Activated T-cell treated with anti-CD3 and anti-CD28 coated beads, Interleukin-2, amount 50 U/mL, for 4 hours (primary cell): ENCODE measurements at regions not wholly inside any gene's neighbourhood (a gene's known extent, or its start where the extent isn't known, plus 50 kb on each side); places are given as distances from the start of the nearest gene placed in this dataset.

ENCODE experiments used
- ATAC-seq, 2 donors: fragments of 200-7000 bp; cut with Tn5 transposase; one replicate each; pipeline ENCODE4 v1.10.0; 2021
- DNase-seq: peaks from one replicate; pipeline ENCODE4 v3.0.0-alpha.2; 2020
- H3K27me3 Mint-ChIP-seq: one replicate; pipeline ENCODE4 v1.8.0; 2021; ENCODE audit warnings: low read depth, mixed read lengths
- H3K36me3 Mint-ChIP-seq: one replicate; pipeline ENCODE4 v1.8.0; 2022; ENCODE audit warnings: mixed read lengths; ENCODE audit not compliant: insufficient read depth
- H3K4me1 Mint-ChIP-seq: one replicate; pipeline ENCODE4 v1.8.0; 2021; ENCODE audit warnings: low read depth, mixed read lengths
- H3K4me3 Mint-ChIP-seq: one replicate; pipeline ENCODE4 v1.8.0; 2021; ENCODE audit warnings: mild to moderate bottlenecking, moderate library complexity, mixed read lengths
- H3K9me3 Mint-ChIP-seq: one replicate; pipeline ENCODE4 v1.8.0; 2021; ENCODE audit warnings: mixed read lengths

DNA sequence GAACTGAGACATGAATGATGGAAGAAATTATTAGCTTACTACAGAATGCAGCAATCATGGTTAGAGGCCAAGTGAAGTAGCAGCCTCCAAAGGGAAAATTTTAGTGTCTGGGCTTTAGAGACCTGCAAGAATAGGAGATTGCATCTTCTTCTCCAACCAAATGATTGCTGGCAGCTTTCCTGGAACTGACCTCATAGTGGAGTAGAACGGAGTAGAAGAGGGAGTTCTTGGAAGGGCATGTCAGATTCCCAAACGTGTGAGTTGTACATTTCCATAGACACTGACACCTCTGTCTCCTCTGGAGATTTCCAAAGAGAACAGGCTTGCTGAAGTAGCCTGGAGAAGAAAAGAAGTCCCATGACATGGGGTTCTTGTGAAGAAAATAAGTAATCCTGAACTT is 169.8 kb upstream of the ERBB4 start:
- Mint-ChIP-seq H3K27me3 (no peaks in the 10 kb centered on the region), H3K4me1 (no peaks in the 10 kb centered on the region), H3K4me3 (no peak overlapping the region), H3K36me3 (no peaks in the 10 kb centered on the region), H3K9me3 (peaks cover 5% of the 10 kb centered on the region)
- ATAC-seq (no peak), DNase-seq (no peak)

DNA sequence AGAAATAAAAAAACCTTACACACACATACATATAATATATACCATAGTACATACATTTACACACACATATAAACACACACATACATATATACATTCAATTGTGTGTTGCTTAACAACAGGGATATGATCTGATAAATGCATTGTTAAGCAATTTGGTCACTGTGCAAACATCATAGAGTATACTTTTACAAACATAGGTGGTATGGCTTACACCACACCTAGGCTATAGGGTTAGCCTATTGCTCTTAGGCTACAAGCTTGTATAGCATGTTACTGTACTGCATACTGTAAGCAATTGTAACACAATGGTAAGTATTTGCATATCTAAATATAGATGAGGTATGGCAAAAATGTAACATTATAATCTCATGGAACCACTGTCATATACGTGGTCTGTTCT is 156.8 kb upstream of the ERBB4 start:
- H3K36me3 Mint-ChIP-seq = no peaks in the 10 kb centered on the region
- H3K4me1 Mint-ChIP-seq = no peaks in the 10 kb centered on the region
- no peak for ATAC-seq
- H3K4me3 Mint-ChIP-seq = no peak overlapping the region
- no peaks in the 10 kb centered on the region for H3K27me3 Mint-ChIP-seq
- no peak for DNase-seq
- H3K9me3 Mint-ChIP-seq = no peaks in the 10 kb centered on the region

DNA sequence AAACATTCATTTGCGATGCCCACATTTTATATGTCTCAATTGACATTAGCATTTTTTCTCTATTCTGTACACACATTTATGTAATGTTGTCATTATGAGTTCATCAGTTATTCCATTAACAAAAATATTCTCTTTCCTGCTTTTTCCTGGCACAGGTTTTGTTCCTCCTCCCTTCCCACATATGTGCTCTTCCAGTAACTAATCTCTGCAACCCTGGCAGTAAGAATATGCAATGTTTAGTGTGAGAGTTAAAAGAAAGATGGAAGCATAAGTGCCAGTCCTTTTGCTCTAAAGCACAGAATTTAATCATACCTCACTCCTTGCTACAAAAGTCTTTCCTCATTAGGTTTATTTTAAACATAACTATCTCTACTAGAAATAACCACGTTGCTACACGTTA is 155.8 kb upstream of the ERBB4 start:
- ATAC-seq (no peak), DNase-seq (no peak)
- Mint-ChIP-seq H3K36me3 (no peaks in the 10 kb centered on the region), H3K9me3 (no peaks in the 10 kb centered on the region), H3K4me3 (no peak overlapping the region), H3K27me3 (no peaks in the 10 kb centered on the region), H3K4me1 (no peaks in the 10 kb centered on the region)

DNA sequence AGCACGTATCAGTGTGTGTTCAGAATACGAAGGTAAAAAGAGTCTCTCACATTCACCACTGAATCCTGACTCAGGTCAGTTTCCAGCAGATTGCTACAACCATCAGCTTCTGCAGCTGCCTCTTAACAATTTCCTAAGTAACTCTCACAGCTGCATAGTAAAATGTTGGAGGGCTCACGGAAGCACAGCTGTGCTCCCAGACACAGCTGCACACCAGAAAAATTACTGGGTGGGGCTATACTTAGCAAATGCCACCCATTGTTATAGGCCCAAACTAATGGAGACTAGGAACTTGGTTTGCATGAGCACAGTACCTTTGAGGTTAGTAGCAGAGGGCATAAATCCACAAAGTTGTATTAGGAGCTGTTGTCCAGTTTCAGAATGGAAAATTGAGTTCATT is 153.9 kb upstream of the ERBB4 start:
- Mint-ChIP-seq H3K9me3 (no peaks in the 10 kb centered on the region), H3K4me3 (no peak overlapping the region), H3K4me1 (no peaks in the 10 kb centered on the region), H3K36me3 (no peaks in the 10 kb centered on the region), H3K27me3 (no peaks in the 10 kb centered on the region)
- ATAC-seq (no peak), DNase-seq (no peak)

DNA sequence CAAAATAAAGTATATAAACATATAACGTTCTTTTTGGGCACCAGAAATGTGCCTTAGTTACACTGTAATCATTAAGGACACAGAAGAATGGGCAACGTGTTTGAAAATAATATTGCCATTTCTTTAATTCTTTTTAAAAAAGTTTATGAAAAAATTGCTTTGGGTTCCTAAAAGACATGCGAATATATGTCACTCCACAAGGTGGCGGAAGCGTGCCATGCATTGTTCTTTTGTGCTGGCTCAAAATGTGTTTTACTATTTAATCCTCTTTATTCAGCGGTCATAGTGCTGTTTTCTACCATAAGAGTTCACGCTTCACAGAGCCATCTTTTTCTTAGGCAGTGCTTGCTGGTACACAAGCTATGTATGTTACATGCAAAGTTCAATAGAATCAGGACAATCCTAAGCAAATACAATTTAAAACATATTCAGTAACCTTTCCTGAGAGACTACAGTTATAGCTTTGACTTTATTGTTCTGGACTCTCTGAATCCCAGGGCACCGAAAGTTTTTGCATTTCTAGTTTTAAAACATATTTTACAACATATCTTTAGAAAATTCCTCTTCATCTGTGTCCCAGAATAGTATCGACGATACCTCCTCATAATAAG is 147.8 kb upstream of the ERBB4 start:
- ATAC-seq = no peak
- Mint-ChIP-seq H3K9me3 (no peaks in the 10 kb centered on the region), H3K36me3 (no peaks in the 10 kb centered on the region), H3K27me3 (no peaks in the 10 kb centered on the region), H3K4me1 (no peaks in the 10 kb centered on the region), H3K4me3 (no peak overlapping the region)
- peak; percentile 37 for DNase-seq

DNA sequence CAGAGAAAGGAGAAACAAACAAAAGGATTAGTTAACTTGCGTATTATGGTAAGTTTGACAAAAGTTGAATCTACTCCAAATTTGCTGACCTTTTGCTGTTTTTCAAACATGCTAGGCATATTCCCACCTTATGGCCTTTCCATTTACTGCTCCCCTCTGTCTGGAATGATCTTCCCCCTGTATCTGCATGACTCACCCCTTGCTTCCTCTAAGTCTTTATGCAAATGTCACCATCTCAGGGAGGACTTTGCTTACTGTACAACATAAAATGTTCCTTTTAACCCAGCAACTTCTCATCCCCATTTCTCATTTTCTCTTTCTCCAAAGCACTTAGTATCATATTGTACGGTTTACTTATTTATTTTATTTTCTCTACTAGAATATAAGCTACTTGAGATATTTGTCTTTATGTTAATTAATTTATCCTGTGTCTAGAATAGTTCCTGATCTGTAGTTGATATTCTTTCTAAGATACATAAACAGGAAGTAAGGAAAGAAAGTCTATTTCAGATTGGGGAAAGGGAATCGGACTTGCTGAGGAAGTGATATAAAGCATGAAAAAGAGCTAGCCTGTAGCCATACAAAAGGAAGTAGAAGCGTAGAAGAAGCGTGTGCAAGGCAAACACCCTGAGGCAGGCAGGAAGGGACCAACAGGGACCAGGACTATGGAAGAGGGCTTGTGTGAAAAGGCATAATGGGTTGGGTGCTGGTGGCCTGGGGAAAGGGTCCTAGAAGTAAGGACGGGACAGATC is 144.9 kb upstream of the ERBB4 start:
- H3K4me3 Mint-ChIP-seq = no peak overlapping the region
- H3K36me3 Mint-ChIP-seq = no peaks in the 10 kb centered on the region
- H3K27me3 Mint-ChIP-seq = peaks cover 2% of the 10 kb centered on the region
- ATAC-seq = no peak
- no peak for DNase-seq
- H3K4me1 Mint-ChIP-seq = no peaks in the 10 kb centered on the region
- no peaks in the 10 kb centered on the region for H3K9me3 Mint-ChIP-seq

DNA sequence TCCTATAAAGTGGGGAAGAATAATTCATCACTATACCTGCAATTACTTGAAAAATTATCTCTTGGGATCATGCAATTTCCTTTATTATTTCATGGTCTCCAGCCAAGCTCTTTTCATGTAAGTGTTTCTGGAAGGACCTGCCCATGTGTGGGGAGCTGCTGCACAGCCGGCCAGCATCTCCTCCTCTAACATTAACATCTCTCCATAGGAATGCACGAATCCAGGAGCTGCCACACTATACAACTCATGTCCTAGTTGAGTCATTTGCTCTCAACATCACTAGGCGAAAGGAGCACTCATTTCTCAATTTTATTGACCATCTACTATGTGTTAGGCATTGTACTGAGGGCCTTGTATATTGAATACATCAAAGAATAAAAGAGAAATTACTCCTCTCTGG is 144.3 kb upstream of the ERBB4 start:
- Mint-ChIP-seq H3K4me1 (no peaks in the 10 kb centered on the region), H3K4me3 (no peak overlapping the region), H3K9me3 (no peaks in the 10 kb centered on the region), H3K36me3 (no peaks in the 10 kb centered on the region), H3K27me3 (peaks cover 2% of the 10 kb centered on the region)
- DNase-seq (no peak), ATAC-seq (no peak)

DNA sequence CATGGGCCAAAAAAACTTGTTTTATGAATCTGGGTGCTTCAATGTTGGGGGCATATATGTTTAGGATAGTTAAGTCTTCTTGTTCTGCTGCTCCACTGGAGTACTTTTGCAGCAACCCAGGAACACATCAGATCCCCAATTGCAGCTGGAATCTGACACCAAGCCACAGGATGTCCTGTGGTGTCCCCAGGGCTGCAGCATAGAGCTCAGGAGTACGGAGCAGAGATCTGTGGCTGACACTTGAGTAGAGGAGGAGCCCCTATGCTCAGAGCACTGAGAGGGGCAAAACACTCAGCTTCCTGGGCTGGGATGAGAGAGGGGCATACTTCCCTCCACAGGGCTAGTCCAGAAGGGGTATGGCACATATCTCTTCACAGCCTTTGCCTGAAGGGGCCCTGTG is 138.9 kb upstream of the ERBB4 start:
- Mint-ChIP-seq H3K9me3 (no peaks in the 10 kb centered on the region), H3K36me3 (no peaks in the 10 kb centered on the region), H3K4me3 (no peak overlapping the region), H3K4me1 (no peaks in the 10 kb centered on the region), H3K27me3 (peaks cover 2% of the 10 kb centered on the region)
- DNase-seq (no peak), ATAC-seq (no peak)

DNA sequence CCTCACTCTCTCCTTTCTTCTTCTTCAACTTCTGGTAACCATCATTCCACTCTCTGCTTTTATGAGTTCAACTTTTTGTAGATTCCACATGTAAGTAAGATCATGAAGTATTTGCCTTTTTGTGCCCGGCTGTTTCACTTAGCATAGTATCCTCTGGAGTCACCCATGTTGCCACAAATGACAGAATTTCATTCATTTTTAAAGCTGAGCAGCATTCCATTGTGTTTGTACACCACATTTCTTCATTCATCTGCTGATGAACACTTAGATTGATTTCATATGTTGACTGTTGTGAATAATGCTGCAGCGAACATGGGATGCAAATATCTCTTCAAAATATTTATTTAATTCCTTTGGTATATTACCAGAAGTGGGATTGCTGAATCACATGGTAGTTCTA is 133.6 kb upstream of the ERBB4 start:
- Mint-ChIP-seq H3K36me3 (no peaks in the 10 kb centered on the region), H3K4me1 (no peaks in the 10 kb centered on the region), H3K27me3 (no peaks in the 10 kb centered on the region), H3K4me3 (no peak overlapping the region), H3K9me3 (no peaks in the 10 kb centered on the region)
- ATAC-seq (no peak), DNase-seq (no peak)

DNA sequence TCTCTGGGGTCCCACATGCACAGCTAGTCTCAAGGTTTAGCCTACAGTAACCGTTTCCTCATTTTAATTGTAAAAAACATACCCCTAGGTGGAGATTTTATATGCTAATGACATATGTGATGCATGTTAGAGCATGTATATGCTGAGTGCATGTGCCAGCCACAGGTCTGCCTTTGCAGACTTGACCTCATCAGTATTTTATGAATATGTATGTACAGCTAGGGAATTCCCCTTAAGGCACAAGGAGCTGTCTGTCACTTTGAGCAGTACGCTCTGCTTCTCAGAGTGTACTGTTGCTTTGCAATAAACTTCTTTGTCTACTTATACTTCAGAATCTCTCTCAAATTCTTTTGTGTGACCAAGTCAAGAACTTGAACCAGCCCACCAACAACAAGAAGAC is 131.2 kb upstream of the ERBB4 start:
- DNase-seq = no peak
- H3K9me3 Mint-ChIP-seq = no peaks in the 10 kb centered on the region
- H3K4me3 Mint-ChIP-seq = no peak overlapping the region
- no peaks in the 10 kb centered on the region for H3K27me3 Mint-ChIP-seq
- no peaks in the 10 kb centered on the region for H3K36me3 Mint-ChIP-seq
- H3K4me1 Mint-ChIP-seq = no peaks in the 10 kb centered on the region
- ATAC-seq = no peak

DNA sequence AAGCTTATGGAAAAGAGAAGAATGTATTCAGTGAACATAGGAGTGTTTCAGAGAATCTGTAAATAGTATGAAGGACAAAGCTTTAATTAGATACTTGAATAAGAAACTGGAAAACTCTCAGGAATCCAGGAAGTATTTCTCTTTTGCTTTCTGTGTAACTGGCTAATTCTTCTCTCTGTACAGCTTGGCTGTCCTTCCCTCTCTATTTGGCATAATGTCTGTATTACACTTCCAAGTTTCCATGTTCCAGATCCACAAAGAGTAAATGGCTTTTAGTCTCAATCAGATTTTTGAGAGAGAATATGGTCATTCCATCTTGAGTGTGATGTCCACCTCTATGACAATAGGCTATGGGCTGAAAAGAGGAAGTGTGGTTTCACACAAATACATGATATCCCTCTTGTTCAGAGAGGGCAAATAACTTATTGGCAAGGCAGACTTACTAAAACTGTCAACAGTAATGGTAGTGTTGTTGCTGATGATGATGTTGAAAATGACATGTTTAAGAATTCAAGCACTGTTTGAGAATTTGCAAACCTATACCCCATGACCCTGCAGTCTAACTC is 129.2 kb upstream of the ERBB4 start:
- Mint-ChIP-seq H3K4me3 (no peak overlapping the region), H3K27me3 (no peaks in the 10 kb centered on the region), H3K9me3 (no peaks in the 10 kb centered on the region), H3K36me3 (no peaks in the 10 kb centered on the region), H3K4me1 (no peaks in the 10 kb centered on the region)
- ATAC-seq = no peak
- no peak for DNase-seq

DNA sequence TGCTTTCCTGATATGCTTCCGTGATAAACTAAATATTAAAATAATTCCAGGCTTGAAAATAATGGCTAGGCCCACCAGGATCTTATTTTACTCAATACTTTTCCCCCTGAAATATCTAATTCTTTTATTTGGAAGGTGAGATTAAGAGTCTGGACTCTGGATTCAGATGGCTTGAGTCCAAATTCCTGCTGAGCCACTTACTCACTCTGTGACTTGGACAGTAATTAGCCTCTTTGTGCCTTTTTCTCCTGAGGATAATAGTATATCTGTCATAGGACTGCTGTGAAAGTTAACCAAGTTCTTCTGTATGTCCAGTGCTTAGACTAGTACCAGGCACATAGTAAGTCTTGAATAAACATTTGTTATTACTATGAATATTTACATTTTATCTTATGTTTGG is 127.3 kb upstream of the ERBB4 start:
- H3K4me3 Mint-ChIP-seq = no peak overlapping the region
- no peaks in the 10 kb centered on the region for H3K4me1 Mint-ChIP-seq
- H3K9me3 Mint-ChIP-seq = no peaks in the 10 kb centered on the region
- H3K36me3 Mint-ChIP-seq = no peaks in the 10 kb centered on the region
- DNase-seq (no peak), ATAC-seq (no peak)
- no peaks in the 10 kb centered on the region for H3K27me3 Mint-ChIP-seq

DNA sequence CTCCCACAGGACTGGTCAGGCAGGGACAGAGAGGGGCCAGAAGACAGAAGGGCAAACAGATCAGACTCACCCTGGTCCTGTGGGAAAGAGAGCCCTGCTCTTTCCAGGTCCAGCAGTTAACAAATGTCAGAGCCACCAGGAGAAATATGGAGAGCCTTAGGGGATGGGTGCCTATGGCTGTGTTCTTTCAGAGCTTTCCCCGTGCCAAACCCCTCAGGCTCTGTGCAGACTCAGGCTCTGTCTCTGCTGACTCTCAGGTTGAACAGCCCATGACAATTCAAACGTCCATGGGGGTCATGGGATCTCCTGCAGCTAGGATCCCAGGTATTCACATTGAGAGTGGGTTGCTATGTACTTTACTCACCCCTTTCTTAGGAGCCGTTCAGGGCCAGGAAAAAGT is 120.8 kb upstream of the ERBB4 start:
- Mint-ChIP-seq H3K4me1 (no peaks in the 10 kb centered on the region), H3K9me3 (peaks cover 9% of the 10 kb centered on the region), H3K27me3 (no peaks in the 10 kb centered on the region), H3K4me3 (no peak overlapping the region), H3K36me3 (no peaks in the 10 kb centered on the region)
- ATAC-seq (no peak), DNase-seq (no peak)

DNA sequence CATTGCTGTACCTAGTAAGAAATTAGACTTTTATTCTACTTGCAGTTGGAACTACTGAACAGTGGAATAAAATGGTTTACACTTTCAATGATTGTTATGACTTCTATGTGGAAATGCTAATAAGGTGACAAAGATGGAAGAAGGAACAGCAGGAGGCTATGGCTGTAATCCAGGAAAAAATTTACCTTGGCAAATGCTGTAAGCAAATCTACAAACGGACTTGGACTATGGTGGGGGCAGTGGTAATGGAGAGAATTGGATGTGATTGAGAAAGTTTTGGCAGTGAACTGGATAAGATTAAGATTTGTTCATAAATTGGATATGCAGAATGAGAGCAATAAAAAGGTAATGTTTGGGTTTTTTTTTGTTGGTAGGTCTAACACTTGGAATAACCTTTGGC is 111.0 kb upstream of the ERBB4 start:
- ATAC-seq = no peak
- Mint-ChIP-seq H3K4me3 (no peak overlapping the region), H3K4me1 (no peaks in the 10 kb centered on the region), H3K27me3 (no peaks in the 10 kb centered on the region), H3K9me3 (peaks cover 9% of the 10 kb centered on the region), H3K36me3 (no peaks in the 10 kb centered on the region)
- no peak for DNase-seq

DNA sequence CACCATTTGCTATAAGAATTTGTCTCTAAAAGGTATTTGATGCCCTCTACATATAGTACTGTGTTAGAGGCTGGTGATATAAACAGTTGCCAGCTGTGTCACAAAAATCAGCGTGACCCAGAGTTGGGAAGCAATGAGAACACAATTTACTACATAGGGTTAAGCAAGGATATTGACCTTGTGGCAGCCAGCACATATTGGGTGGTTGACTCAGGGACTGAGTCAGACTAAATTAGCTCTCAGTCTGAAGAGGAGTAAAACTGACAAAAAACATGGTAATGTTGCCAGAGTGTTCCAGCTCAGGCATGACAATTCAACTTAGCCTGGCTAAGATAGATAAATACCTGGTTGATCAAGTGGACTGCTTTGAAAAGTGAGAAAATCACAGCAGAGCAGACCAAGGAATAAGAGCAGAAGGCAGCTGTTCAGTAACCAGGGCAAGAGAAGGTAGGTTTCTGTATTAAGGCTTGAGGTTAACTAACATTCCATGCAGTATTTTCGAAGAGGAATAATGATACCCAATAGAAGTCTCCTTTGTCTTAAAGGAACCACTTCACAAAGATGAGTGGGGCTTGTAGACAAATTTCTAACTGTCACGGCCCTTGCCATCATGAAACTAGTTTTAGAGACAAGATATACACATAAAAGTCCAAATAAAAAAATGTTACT is 108.2 kb upstream of the ERBB4 start:
- Mint-ChIP-seq H3K4me1 (no peaks in the 10 kb centered on the region), H3K36me3 (no peaks in the 10 kb centered on the region), H3K9me3 (peaks cover 7% of the 10 kb centered on the region), H3K27me3 (peaks cover 2% of the 10 kb centered on the region), H3K4me3 (no peak overlapping the region)
- no peak for ATAC-seq
- DNase-seq = no peak
